ENCODE measurements at regions not wholly inside any gene's neighbourhood (a gene's known extent, or its start where the extent isn't known, plus 50 kb on each side); places are given as distances from the start of the nearest gene placed in this dataset.

DNA sequence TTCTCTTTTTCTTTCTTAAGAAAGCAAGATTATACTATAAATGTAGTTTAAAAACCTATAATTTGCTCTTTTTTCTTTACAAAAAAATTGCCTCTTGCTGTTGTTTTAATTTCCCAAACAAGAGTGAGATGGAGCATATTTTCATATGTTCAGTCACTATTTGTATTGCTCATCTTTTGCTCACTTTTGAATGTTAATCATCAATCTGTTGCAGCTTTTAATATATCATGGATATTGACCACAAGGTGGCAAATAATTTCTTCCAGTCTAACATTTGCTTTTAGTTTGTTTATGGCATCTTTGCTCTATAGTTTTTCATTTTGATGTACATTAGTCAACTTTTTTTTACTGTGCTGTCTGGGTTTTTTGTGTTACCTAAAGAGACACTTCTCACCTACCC is 112.6 kb upstream of the THRB start:
- TF ChIP-seq, protein P1, sequence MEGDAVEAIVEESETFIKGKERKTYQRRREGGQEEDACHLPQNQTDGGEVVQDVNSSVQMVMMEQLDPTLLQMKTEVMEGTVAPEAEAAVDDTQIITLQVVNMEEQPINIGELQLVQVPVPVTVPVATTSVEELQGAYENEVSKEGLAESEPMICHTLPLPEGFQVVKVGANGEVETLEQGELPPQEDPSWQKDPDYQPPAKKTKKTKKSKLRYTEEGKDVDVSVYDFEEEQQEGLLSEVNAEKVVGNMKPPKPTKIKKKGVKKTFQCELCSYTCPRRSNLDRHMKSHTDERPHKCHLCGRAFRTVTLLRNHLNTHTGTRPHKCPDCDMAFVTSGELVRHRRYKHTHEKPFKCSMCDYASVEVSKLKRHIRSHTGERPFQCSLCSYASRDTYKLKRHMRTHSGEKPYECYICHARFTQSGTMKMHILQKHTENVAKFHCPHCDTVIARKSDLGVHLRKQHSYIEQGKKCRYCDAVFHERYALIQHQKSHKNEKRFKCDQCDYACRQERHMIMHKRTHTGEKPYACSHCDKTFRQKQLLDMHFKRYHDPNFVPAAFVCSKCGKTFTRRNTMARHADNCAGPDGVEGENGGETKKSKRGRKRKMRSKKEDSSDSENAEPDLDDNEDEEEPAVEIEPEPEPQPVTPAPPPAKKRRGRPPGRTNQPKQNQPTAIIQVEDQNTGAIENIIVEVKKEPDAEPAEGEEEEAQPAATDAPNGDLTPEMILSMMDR (conservative IDR thresholded peaks at IDR 0.05; ENCODE audit: low read depth, low read length) = no peak

DNA sequence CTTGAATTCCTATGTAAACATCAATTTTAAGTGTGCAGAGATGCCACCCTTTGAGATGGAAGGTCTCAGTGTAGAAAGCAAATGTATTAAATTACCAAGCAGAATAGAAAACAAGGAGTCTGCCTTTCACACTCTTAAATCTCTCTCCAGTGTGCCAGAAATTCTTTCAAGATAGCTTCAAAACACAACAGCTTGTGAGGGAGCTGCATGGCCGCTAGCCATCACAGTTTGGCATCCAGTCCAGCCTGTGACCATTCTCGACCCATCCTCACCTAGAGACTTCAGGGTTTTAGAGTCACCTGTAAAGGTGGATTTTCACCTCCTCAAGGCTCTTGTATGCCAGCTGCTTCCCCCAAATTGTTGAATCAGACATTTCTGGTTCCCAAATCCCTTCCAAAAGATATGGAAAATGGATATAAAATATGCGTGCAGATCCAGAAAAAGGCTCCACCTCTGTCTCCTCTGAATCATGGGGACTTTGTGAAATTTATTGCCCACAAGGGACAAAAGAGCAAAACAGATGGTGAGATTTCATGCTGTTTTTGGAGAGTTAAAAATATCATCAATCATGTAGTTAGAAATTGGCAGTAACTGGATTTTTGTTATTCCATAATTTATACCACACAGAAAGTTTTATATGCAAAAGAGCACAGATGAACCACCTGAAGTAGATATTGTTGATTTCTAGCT is 114.2 kb upstream of the THRB start:
- H3K27me3 ChIP-seq (ENCODE audit: insufficient read depth, low read depth) = no peaks in the 10 kb centered on the region
- H2AFZ ChIP-seq (ENCODE audit: low read depth) = no peak overlapping the region
- no peak overlapping the region for H3K4me2 ChIP-seq
- H3K36me3 ChIP-seq (ENCODE audit: insufficient read depth) = no peaks in the 10 kb centered on the region
- H3K27ac ChIP-seq = no peak overlapping the region
- no peaks in the 10 kb centered on the region for H3K79me2 ChIP-seq (ENCODE audit: insufficient read depth, low read depth)
- H3K9ac ChIP-seq = no peak overlapping the region
- TF ChIP-seq, protein P1 (conservative IDR thresholded peaks at IDR 0.05; ENCODE audit: low read depth, low read length) = no peak
- no peaks in the 10 kb centered on the region for H4K20me1 ChIP-seq (ENCODE audit: insufficient read depth)
- H3K4me1 ChIP-seq (ENCODE audit: low read depth, poor library complexity, severe bottlenecking) = no peaks in the 10 kb centered on the region
- no peak overlapping the region for H3K4me3 ChIP-seq (IDR thresholded peaks at IDR 0.05; ENCODE audit: insufficient read depth, low read depth, low read length)

More for the DNA sequence above, 112.6 kb upstream of the THRB start:
- Histone ChIP-seq H4K20me1 (ENCODE audit: insufficient read depth) (no peaks in the 10 kb centered on the region), H2AFZ (ENCODE audit: low read depth) (no peak overlapping the region), H3K9ac (no peak overlapping the region), H3K27me3 (ENCODE audit: insufficient read depth, low read depth) (no peaks in the 10 kb centered on the region), H3K4me3 (IDR thresholded peaks at IDR 0.05; ENCODE audit: insufficient read depth, low read depth, low read length) (no peak overlapping the region), H3K36me3 (ENCODE audit: insufficient read depth) (no peaks in the 10 kb centered on the region), H3K27ac (no peak overlapping the region), H3K79me2 (ENCODE audit: insufficient read depth, low read depth) (no peaks in the 10 kb centered on the region), H3K4me1 (ENCODE audit: low read depth, poor library complexity, severe bottlenecking) (no peaks in the 10 kb centered on the region), H3K4me2 (no peak overlapping the region)

DNA sequence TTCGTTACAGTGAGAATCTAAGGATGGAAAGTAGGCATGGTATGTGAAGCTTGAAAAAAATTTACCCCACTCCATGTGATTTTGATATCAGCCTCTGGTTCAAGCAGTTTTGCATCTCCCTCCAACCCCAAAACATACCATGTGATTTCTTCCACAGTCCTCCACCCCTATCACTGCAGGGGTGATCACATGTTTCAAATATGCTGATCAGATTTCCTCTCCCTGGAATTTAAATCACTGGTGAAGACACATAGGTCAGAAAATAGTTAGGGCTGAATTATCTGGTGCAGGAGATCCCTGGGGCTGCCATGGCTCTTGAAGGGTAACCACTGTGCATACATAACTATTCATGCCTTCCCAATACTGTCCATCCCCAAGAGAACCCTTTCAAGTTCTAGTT is 119.7 kb upstream of the THRB start:
- Histone ChIP-seq H3K4me2 (no peak overlapping the region), H4K20me1 (ENCODE audit: insufficient read depth) (no peaks in the 10 kb centered on the region), H3K79me2 (ENCODE audit: insufficient read depth, low read depth) (no peaks in the 10 kb centered on the region), H3K4me3 (IDR thresholded peaks at IDR 0.05; ENCODE audit: insufficient read depth, low read depth, low read length) (no peak overlapping the region), H3K4me1 (ENCODE audit: low read depth, poor library complexity, severe bottlenecking) (no peaks in the 10 kb centered on the region), H3K9ac (no peak overlapping the region), H3K27ac (no peak overlapping the region), H3K27me3 (ENCODE audit: insufficient read depth, low read depth) (no peaks in the 10 kb centered on the region), H3K36me3 (ENCODE audit: insufficient read depth) (no peaks in the 10 kb centered on the region), H2AFZ (ENCODE audit: low read depth) (no peak overlapping the region)
- TF ChIP-seq, protein P1 (conservative IDR thresholded peaks at IDR 0.05; ENCODE audit: low read depth, low read length) = no peak

DNA sequence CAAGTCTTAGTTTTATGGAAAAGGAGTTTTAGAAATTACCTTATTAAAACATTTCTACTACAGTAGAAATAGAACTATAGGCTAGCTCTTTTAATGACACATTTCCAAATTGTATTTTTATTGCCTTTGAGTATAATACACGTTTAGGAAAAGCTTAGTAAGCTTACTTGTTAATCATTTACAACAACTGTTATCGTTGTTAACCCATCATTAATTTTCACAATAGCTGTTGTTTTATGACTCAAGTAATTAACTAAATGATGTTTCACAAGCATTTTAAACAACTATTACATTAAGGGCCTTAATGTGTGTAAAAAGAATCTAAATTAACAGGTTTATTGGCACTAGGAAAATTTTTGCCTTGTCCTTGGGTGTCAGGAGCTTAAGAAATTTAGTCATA is 120.5 kb upstream of the THRB start:
- TF ChIP-seq, protein P1 (conservative IDR thresholded peaks at IDR 0.05; ENCODE audit: low read depth, low read length) = no peak
- Histone ChIP-seq H3K27ac (no peak overlapping the region), H2AFZ (ENCODE audit: low read depth) (no peak overlapping the region), H3K4me3 (IDR thresholded peaks at IDR 0.05; ENCODE audit: insufficient read depth, low read depth, low read length) (no peak overlapping the region), H3K36me3 (ENCODE audit: insufficient read depth) (no peaks in the 10 kb centered on the region), H3K9ac (no peak overlapping the region), H3K27me3 (ENCODE audit: insufficient read depth, low read depth) (no peaks in the 10 kb centered on the region), H4K20me1 (ENCODE audit: insufficient read depth) (no peaks in the 10 kb centered on the region), H3K4me1 (ENCODE audit: low read depth, poor library complexity, severe bottlenecking) (no peaks in the 10 kb centered on the region), H3K79me2 (ENCODE audit: insufficient read depth, low read depth) (no peaks in the 10 kb centered on the region), H3K4me2 (no peak overlapping the region)

Measured in KMS-11 (cell line).